Hepatocyte (in vitro differentiated cells): ENCODE measurements at regions not wholly inside any gene's neighbourhood (a gene's known extent, or its start where the extent isn't known, plus 50 kb on each side); places are given as distances from the start of the nearest gene placed in this dataset.
A peak's percentile ranks its signal among the peaks of the same experiment; 100 is the strongest.

ENCODE experiments used
- DNase-seq: peaks from one replicate; pipeline ENCODE4 v3.0.0-alpha.2; 2016; ENCODE audit warnings: low spot score
- H2AFZ ChIP-seq: fragments of 200-600 bp; sonication (generic); 2 replicates; pipeline ENCODE4 v1.6.0; 2016; ENCODE audit warnings: antibody characterized with exemption, mild to moderate bottlenecking
- H3K27ac ChIP-seq: fragments of 200-600 bp; sonication (generic); 2 replicates; pipeline ENCODE4 v1.5.1; 2016; ENCODE audit warnings: mild to moderate bottlenecking
- H3K27me3 ChIP-seq: fragments of 200-600 bp; sonication (generic); 2 replicates; pipeline ENCODE4 v1.6.1; 2016
- H3K36me3 ChIP-seq: fragments of 200-600 bp; sonication (generic); replicated peaks from 2 replicates; pipeline ENCODE4 v1.5.1; 2016; ENCODE audit warnings: low read depth; ENCODE audit not compliant: insufficient read depth
- H3K4me1 ChIP-seq: fragments of 200-600 bp; sonication (generic); 2 replicates; pipeline ENCODE4 v1.5.1; 2016; ENCODE audit warnings: mild to moderate bottlenecking, moderate library complexity; ENCODE audit not compliant: insufficient read depth
- H3K4me2 ChIP-seq: fragments of 200-600 bp; sonication (generic); 2 replicates; pipeline ENCODE4 v1.6.0; 2016
- H3K4me3 ChIP-seq: fragments of 200-600 bp; sonication (generic); 2 replicates; pipeline ENCODE4 v1.5.1; 2016; ENCODE audit warnings: mild to moderate bottlenecking
- H3K79me2 ChIP-seq: fragments of 200-600 bp; sonication (generic); 2 replicates; pipeline ENCODE4 v1.6.0; 2017; ENCODE audit warnings: mild to moderate bottlenecking
- H3K9me2 ChIP-seq: fragments of 200-600 bp; sonication (generic); replicated peaks from 2 replicates; pipeline ENCODE4 v1.6.0; 2017; ENCODE audit warnings: mild to moderate bottlenecking; ENCODE audit not compliant: insufficient read depth
- H3K9me3 ChIP-seq: fragments of 200-600 bp; sonication (generic); 2 replicates; pipeline ENCODE4 v1.5.1; 2016; ENCODE audit warnings: low read depth, mild to moderate bottlenecking
- H4K20me1 ChIP-seq: fragments of 200-600 bp; sonication (generic); 2 replicates; pipeline ENCODE4 v1.6.0; 2016; ENCODE audit warnings: mild to moderate bottlenecking; ENCODE audit not compliant: insufficient read depth, poor library complexity, severe bottlenecking
- CTCF ChIP-seq: fragments of 200-600 bp; sonication (generic); IDR thresholded peaks from 2 replicates; pipeline ENCODE4 v1.5.1; 2016; ENCODE audit warnings: antibody characterized with exemption, mild to moderate bottlenecking; ENCODE audit not compliant: poor library complexity
- EZH2 ChIP-seq: fragments of 200-600 bp; sonication (generic); IDR thresholded peaks from 2 replicates; pipeline ENCODE4 v1.6.1; 2016; ENCODE audit warnings: antibody characterized with exemption, mild to moderate bottlenecking, borderline replicate concordance
- EZH2phosphoT487 ChIP-seq: fragments of 200-600 bp; sonication (generic); IDR thresholded peaks from one replicate; pipeline ENCODE4 v1.6.1; 2018; ENCODE audit warnings: antibody characterized with exemption, mild to moderate bottlenecking, low read depth, moderate library complexity; ENCODE audit not compliant: unreplicated experiment, severe bottlenecking
- WGBS: methylation state at CpG from one replicate; pipeline ENCODE4 v1.1.6; 2016; ENCODE audit warnings: low lambda C conversion rate; ENCODE audit errors: missing lambda C conversion rate; 5-methylcytosine and 5-hydroxymethylcytosine counted together

GRCh38 chr10:3226960-3227744 lies 54.6 kb upstream of the PITRM1 start:
- Histone ChIP-seq H4K20me1 (no peaks in the 10 kb centered on the region), H3K36me3 (no peaks in the 10 kb centered on the region), H3K9me2 (no peaks in the 10 kb centered on the region), H2AFZ (no peak overlapping the region), H3K4me1 (peaks cover 14% of the 10 kb centered on the region), H3K27me3 (no peaks in the 10 kb centered on the region), H3K27ac (peak overlapping the region; percentile 7), H3K9me3 (no peaks in the 10 kb centered on the region), H3K4me2 (no peak overlapping the region), H3K79me2 (no peaks in the 10 kb centered on the region), H3K4me3 (no peak overlapping the region)
- TF ChIP-seq CTCF (no peak), EZH2 (no peak), EZH2phosphoT487 (no peak)
- no peak for DNase-seq
- 50% methylated on average over 11 of the region's 11 CpGs for WGBS

GRCh38 chr10:3225561-3225960 lies 53.0 kb upstream of the PITRM1 start:
- Histone ChIP-seq H3K4me2 (no peak overlapping the region), H3K27ac (peak overlapping the region; percentile 9)

GRCh38 chr10:3224241-3224640 lies 51.7 kb upstream of the PITRM1 start:
- H3K79me2 ChIP-seq, result no peaks in the 10 kb centered on the region
- H3K4me2 ChIP-seq, result no peak overlapping the region
- no peaks in the 10 kb centered on the region for H3K27me3 ChIP-seq
- H3K9me2 ChIP-seq, result no peaks in the 10 kb centered on the region
- TF ChIP-seq EZH2 (no peak), EZH2phosphoT487 (no peak), CTCF (no peak)
- peaks cover 14% of the 10 kb centered on the region for H3K4me1 ChIP-seq
- no peak overlapping the region for H3K4me3 ChIP-seq
- no peak for DNase-seq
- no peaks in the 10 kb centered on the region for H4K20me1 ChIP-seq
- WGBS, result 97% methylated on average over 3 of the region's 3 CpGs
- no peak overlapping the region for H3K27ac ChIP-seq
- no peak overlapping the region for H2AFZ ChIP-seq
- no peaks in the 10 kb centered on the region for H3K36me3 ChIP-seq
- H3K9me3 ChIP-seq, result no peaks in the 10 kb centered on the region

More at GRCh38 chr10:3225561-3225960, 53.0 kb upstream of the PITRM1 start:
- H3K27me3 ChIP-seq, result no peaks in the 10 kb centered on the region
- no peak for DNase-seq
- no peak overlapping the region for H3K4me3 ChIP-seq
- H3K36me3 ChIP-seq, result no peaks in the 10 kb centered on the region
- H4K20me1 ChIP-seq, result no peaks in the 10 kb centered on the region
- H3K4me1 ChIP-seq, result peaks cover 14% of the 10 kb centered on the region
- TF ChIP-seq EZH2 (no peak), EZH2phosphoT487 (no peak), CTCF (no peak)
- no peaks in the 10 kb centered on the region for H3K9me3 ChIP-seq
- H3K79me2 ChIP-seq, result no peaks in the 10 kb centered on the region
- H3K9me2 ChIP-seq, result no peaks in the 10 kb centered on the region
- no peak overlapping the region for H2AFZ ChIP-seq
- 57% methylated on average over 3 of the region's 3 CpGs for WGBS
